ENCODE measurements at regions not wholly inside any gene's neighbourhood (a gene's known extent, or its start where the extent isn't known, plus 50 kb on each side); places are given as distances from the start of the nearest gene placed in this dataset.

- TF ChIP-seq CTCF (IDR thresholded peaks at IDR 0.05), result no peak
- no peak for TF ChIP-seq SIN3A (IDR thresholded peaks at IDR 0.05; ENCODE audit: borderline replicate concordance, insufficient read depth, low read depth, low read length)
- TF ChIP-seq, protein P1, sequence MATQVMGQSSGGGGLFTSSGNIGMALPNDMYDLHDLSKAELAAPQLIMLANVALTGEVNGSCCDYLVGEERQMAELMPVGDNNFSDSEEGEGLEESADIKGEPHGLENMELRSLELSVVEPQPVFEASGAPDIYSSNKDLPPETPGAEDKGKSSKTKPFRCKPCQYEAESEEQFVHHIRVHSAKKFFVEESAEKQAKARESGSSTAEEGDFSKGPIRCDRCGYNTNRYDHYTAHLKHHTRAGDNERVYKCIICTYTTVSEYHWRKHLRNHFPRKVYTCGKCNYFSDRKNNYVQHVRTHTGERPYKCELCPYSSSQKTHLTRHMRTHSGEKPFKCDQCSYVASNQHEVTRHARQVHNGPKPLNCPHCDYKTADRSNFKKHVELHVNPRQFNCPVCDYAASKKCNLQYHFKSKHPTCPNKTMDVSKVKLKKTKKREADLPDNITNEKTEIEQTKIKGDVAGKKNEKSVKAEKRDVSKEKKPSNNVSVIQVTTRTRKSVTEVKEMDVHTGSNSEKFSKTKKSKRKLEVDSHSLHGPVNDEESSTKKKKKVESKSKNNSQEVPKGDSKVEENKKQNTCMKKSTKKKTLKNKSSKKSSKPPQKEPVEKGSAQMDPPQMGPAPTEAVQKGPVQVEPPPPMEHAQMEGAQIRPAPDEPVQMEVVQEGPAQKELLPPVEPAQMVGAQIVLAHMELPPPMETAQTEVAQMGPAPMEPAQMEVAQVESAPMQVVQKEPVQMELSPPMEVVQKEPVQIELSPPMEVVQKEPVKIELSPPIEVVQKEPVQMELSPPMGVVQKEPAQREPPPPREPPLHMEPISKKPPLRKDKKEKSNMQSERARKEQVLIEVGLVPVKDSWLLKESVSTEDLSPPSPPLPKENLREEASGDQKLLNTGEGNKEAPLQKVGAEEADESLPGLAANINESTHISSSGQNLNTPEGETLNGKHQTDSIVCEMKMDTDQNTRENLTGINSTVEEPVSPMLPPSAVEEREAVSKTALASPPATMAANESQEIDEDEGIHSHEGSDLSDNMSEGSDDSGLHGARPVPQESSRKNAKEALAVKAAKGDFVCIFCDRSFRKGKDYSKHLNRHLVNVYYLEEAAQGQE (IDR thresholded peaks at IDR 0.05; ENCODE audit: insufficient read depth in 1 of 2, low read depth in 2 of 2, low read length in 1 of 2), result no peak
Measured at GRCh38 chr5:155728857-155729683, 597.9 kb upstream of the SGCD start.
